ENCODE measurements at regions not wholly inside any gene's neighbourhood (a gene's known extent, or its start where the extent isn't known, plus 50 kb on each side); places are given as distances from the start of the nearest gene placed in this dataset.

DNA sequence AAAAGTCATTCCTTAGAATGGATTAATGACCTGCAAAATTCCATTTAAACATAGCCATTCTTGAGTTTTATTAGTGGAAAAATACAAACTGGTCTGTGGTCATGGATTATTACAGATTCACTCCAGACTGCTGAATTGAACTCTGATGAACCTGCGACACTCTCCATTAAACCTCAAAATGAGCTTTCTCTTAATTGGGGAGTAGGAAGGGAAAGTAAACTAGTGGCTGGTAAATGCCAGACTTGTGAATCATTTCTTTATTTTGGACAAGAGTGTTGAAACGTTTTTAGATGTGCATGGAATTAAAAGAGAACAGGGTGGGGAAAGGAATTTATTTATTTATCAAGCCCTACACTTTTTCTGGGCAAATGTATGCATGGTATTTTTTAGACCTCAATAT lies 321.2 kb upstream of the FANCL start:
- TF ChIP-seq, protein P1, sequence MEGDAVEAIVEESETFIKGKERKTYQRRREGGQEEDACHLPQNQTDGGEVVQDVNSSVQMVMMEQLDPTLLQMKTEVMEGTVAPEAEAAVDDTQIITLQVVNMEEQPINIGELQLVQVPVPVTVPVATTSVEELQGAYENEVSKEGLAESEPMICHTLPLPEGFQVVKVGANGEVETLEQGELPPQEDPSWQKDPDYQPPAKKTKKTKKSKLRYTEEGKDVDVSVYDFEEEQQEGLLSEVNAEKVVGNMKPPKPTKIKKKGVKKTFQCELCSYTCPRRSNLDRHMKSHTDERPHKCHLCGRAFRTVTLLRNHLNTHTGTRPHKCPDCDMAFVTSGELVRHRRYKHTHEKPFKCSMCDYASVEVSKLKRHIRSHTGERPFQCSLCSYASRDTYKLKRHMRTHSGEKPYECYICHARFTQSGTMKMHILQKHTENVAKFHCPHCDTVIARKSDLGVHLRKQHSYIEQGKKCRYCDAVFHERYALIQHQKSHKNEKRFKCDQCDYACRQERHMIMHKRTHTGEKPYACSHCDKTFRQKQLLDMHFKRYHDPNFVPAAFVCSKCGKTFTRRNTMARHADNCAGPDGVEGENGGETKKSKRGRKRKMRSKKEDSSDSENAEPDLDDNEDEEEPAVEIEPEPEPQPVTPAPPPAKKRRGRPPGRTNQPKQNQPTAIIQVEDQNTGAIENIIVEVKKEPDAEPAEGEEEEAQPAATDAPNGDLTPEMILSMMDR (IDR thresholded peaks at IDR 0.05; ENCODE audit: low read depth, low read length, missing control alignments) = no peak
- no peak for DNase-seq (ENCODE audit: low read depth)
- no peak overlapping the region for H3K4me3 ChIP-seq (ENCODE audit: low read depth, low read length)

DNA sequence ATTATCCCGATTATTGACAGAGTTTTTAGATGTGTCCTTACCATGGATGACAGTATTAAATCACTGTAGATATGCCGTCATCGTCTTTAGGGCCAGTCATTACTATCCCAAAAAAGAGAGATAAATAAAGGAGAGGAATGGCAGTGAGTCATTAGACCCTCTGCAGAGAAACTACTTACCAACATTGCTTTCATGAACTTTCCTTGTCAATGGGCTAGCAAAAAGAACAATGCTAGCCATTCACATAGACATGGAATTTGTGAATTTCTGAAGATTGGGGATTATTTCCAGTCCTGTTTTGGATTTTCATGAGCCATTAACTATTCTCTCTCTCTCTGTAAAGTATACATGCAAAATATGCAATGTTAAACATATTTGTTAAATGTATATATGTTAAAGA lies 319.4 kb upstream of the FANCL start:
- TF ChIP-seq, protein P1 (IDR thresholded peaks at IDR 0.05; ENCODE audit: low read depth, low read length, missing control alignments) = no peak
- DNase-seq (ENCODE audit: low read depth) = no peak
- no peak overlapping the region for H3K4me3 ChIP-seq (ENCODE audit: low read depth, low read length)

DNA sequence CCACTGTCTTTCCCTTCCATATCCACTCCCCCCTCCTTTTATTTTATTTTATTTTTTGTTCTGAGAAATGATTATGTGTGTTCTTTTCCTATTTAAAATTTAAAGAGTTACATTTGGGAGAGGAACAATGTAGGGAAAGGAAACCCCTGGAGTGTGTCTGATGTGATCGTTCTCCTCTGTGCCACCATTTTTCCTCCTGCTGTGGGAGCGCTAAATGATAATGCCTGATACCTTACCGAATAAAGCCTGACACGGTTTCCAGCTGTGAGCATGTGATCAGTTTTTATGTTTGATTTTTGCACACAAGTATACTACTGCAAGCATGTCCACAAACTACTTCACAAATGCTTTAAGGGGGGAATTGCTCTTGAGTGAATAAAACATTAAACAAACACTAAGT lies 317.8 kb upstream of the FANCL start:
- H3K4me3 ChIP-seq (ENCODE audit: low read depth, low read length) = no peak overlapping the region
- DNase-seq (ENCODE audit: low read depth) = no peak
- TF ChIP-seq, protein P1 (IDR thresholded peaks at IDR 0.05; ENCODE audit: low read depth, low read length, missing control alignments) = no peak

DNA sequence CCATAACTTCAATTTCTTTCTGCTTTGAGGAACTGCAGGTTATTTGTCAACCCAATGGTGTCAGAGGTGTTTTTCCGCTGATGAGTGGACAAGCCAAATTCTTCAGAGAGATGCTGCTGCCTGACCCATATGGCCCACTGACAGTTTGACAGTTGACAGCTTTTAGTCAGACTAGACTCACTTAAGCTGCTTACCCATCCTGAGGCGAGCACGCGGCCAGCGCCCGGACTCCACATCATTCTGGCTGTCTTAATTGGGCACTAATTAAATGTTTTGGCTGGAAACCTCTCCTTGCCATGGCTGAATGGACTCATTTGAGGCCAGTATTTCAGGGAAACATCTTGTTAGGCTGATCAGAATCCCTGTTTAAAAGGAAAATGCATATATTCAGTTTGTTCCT lies 316.1 kb upstream of the FANCL start:
- H3K4me3 ChIP-seq (ENCODE audit: low read depth, low read length) = no peak overlapping the region
- no peak for DNase-seq (ENCODE audit: low read depth)
- TF ChIP-seq, protein P1 (IDR thresholded peaks at IDR 0.05; ENCODE audit: low read depth, low read length, missing control alignments) = no peak

DNA sequence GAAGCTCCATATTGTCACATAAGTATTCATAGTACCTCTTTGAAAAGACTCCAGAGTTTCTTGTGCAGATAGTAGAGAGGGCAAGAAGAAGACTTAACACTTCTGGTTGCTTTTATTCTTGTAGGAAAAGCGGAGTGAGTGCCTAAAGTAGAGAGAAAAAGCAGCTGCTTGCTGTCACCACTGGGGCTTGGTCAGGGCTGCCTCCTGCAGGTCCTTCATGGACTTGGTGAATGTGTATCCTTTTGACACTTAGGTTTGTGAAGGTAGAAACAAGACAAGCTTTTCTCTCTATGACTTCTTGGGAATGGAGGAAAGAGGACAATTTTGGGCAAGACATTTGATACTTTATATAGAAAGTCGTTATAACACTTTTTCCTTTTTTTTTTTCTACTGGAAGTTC lies 312.8 kb upstream of the FANCL start:
- no peak overlapping the region for H3K4me3 ChIP-seq (ENCODE audit: low read depth, low read length)
- DNase-seq (ENCODE audit: low read depth) = no peak
- TF ChIP-seq, protein P1 (IDR thresholded peaks at IDR 0.05; ENCODE audit: low read depth, low read length, missing control alignments) = peak; percentile 40

DNA sequence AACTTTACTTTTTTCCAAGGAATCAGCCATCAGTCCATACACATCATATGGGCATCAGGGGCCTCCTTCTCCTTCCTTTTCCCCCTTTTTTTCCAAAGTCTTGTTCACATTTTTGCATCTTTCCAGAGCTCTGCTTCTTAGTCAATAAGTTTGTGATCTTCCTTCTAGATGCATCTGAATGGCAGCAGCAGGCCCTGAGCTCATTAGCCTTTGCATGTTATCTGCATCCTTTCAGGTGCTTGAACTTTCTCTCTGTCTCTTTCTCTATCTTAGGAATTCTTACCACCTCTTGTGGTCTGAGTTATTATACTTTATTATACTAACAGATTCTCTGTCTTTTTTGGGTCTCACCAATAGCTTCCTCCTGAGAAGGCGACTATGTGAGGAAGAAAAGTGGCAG lies 312.4 kb upstream of the FANCL start:
- DNase-seq (ENCODE audit: low read depth) = no peak
- no peak overlapping the region for H3K4me3 ChIP-seq (ENCODE audit: low read depth, low read length)
- TF ChIP-seq, protein P1 (IDR thresholded peaks at IDR 0.05; ENCODE audit: low read depth, low read length, missing control alignments) = no peak
